ENCODE measurements at regions not wholly inside any gene's neighbourhood (a gene's known extent, or its start where the extent isn't known, plus 50 kb on each side); places are given as distances from the start of the nearest gene placed in this dataset.

GRCh38 chr6:135627092-135627715 is 129.7 kb upstream of the AHI1 start:
- TF ChIP-seq, protein P1, sequence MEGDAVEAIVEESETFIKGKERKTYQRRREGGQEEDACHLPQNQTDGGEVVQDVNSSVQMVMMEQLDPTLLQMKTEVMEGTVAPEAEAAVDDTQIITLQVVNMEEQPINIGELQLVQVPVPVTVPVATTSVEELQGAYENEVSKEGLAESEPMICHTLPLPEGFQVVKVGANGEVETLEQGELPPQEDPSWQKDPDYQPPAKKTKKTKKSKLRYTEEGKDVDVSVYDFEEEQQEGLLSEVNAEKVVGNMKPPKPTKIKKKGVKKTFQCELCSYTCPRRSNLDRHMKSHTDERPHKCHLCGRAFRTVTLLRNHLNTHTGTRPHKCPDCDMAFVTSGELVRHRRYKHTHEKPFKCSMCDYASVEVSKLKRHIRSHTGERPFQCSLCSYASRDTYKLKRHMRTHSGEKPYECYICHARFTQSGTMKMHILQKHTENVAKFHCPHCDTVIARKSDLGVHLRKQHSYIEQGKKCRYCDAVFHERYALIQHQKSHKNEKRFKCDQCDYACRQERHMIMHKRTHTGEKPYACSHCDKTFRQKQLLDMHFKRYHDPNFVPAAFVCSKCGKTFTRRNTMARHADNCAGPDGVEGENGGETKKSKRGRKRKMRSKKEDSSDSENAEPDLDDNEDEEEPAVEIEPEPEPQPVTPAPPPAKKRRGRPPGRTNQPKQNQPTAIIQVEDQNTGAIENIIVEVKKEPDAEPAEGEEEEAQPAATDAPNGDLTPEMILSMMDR (IDR thresholded peaks at IDR 0.05) = no peak

DNA sequence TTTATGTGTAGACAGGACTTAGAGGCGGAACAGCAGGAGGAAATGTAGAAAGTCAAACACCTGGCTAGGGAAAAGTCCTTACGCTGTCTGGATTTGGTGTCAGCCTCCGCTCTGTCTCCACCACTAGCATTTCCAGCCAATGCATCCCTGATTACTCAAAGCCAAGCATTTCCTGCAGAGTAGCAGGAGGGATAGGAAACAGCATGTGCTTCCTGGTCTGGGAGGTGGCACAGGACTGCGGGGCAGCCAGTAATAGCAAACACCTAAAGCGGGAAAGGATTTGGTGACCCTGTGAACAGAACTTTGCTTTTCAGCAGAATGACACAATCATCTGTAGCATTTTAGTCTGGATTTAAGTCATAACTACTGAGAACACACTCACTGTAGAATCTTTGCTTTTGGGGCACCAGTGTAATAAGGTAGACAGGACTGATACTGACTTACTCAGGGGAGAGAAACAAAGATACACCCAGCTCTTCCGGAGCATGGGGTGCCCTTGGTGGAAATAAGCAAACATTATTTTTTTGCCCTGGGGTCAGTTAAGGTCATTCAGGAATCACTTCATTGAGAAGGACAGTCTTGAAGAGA is 133.3 kb upstream of the AHI1 start:
- TF ChIP-seq, protein P1 (IDR thresholded peaks at IDR 0.05) = no peak

- TF ChIP-seq, protein P1 (IDR thresholded peaks at IDR 0.05) = no peak
These were observed 134.3 kb upstream of the AHI1 start for GRCh38 chr6:135631821-135632220.

DNA sequence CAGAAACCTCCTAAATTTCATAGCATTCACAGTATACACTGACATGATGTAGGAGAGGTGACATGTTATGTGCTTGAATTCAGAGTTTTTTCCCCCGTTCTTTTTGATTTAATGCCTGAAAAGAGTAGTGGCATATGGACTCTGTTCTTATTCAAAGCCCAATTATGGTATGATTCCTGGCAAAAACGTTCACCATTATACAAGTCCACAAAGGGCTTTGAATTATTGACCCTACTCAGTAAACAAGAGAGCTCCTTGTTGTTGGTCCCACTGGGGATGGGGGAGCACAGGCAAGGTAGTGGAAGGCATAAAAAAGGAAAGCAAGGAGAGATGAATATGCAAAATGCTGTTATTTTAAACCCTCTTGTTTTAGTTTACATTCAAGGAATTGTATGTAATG is 136.0 kb upstream of the AHI1 start:
- TF ChIP-seq, protein P1 (IDR thresholded peaks at IDR 0.05) = no peak

GRCh38 chr6:135637701-135638100 is 140.2 kb upstream of the AHI1 start:
- TF ChIP-seq, protein P1 (IDR thresholded peaks at IDR 0.05) = no peak

- TF ChIP-seq, protein P1 (IDR thresholded peaks at IDR 0.05) = no peak
These were observed 140.6 kb upstream of the AHI1 start for GRCh38 chr6:135638108-135638507.

- TF ChIP-seq, protein P1 (IDR thresholded peaks at IDR 0.05) = no peak
These were observed 142.5 kb upstream of the AHI1 start for GRCh38 chr6:135640048-135640447.

Measured in LNCAP (cell line).